ENCODE measurements at regions not wholly inside any gene's neighbourhood (a gene's known extent, or its start where the extent isn't known, plus 50 kb on each side); places are given as distances from the start of the nearest gene placed in this dataset.

DNA sequence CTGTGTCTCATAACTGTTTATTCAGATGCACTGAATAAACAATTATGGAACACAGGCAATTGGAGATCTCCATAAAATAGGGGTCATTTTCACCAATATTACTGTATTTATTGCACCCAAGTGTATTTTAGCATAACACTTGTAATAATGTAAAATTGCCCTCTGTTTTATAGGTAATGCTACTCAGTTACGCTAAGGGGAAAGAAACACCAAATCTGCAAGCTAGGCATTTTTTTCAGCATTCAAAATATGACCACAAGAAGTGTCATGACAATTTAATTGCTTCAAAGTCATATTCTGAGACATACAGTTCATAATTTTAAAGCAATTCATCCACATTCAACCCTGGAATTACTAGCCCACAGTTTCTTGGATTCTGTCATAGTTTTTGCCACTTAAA lies 643.2 kb upstream of the NOX3 start:
- TF ChIP-seq CTCF (IDR thresholded peaks at IDR 0.05) (no peak), POLR2A (IDR thresholded peaks at IDR 0.05) (no peak)
